Cardiac fibroblast (primary cell): ENCODE measurements at regions not wholly inside any gene's neighbourhood (a gene's known extent, or its start where the extent isn't known, plus 50 kb on each side); places are given as distances from the start of the nearest gene placed in this dataset.

Experiments used
- DNase-seq, 2 donors: peaks; one replicate each; pipeline versions ENCODE4 v3.0.0 to v3.0.0-alpha.2; 2010; ENCODE audit warnings: low read depth in 2 of 2
- H3K4me3 ChIP-seq, 2 donors: replicated peaks in 1 of 2; 1 replicate in 1 of 2; 2 replicates in 1 of 2; pipeline ENCODE4 v1.5.1; 2011; ENCODE audit warnings: low read depth in 2 of 2, low read length in 2 of 2, mild to moderate bottlenecking in 2 of 2, moderate library complexity in 1 of 2
- TF ChIP-seq, protein P1 (sequence below): IDR thresholded peaks from one replicate; pipeline ENCODE4 v1.5.1; 2011; ENCODE audit warnings: low read depth, mild to moderate bottlenecking, low read length, inconsistent platforms

DNA sequence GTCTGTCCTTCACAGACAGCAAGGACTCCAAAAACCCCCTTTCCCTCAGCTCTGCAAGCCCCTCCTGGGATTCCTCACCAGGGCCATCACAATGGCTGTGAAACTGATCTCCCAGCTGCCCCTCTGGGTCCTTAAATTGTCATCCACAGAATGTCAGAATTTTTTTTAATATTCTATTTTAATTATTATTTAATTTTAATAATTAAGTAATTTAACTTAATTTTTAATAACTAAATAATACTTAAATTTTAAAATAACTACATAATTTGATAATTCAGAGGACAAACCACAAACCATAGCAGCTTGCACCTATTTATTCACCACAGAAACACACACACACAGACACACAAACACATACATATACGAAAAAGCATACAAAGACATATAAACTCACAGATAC, 565.8 kb upstream of the COBL start:
- no peak overlapping the region for H3K4me3 ChIP-seq
- TF ChIP-seq, protein P1, sequence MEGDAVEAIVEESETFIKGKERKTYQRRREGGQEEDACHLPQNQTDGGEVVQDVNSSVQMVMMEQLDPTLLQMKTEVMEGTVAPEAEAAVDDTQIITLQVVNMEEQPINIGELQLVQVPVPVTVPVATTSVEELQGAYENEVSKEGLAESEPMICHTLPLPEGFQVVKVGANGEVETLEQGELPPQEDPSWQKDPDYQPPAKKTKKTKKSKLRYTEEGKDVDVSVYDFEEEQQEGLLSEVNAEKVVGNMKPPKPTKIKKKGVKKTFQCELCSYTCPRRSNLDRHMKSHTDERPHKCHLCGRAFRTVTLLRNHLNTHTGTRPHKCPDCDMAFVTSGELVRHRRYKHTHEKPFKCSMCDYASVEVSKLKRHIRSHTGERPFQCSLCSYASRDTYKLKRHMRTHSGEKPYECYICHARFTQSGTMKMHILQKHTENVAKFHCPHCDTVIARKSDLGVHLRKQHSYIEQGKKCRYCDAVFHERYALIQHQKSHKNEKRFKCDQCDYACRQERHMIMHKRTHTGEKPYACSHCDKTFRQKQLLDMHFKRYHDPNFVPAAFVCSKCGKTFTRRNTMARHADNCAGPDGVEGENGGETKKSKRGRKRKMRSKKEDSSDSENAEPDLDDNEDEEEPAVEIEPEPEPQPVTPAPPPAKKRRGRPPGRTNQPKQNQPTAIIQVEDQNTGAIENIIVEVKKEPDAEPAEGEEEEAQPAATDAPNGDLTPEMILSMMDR: no peak
- DNase-seq: no peak

DNA sequence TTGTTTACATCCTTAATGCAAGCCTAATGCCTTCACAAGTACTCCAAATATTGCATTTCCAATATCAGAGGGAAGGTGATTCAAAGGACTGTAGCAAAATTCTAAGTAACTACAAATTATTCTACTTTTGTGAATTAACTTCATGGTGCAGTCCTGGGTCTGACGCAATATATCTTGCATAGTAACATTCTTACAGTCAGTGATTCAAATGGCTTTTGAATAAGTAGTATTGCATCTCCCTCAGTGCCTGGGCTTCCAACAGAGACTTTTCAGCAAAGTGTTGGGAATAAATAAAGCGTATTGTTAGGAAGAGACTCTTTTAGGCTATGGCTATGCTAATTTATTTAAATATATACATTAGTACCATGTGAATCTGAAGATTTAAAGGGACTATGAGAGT, 564.7 kb upstream of the COBL start:
- TF ChIP-seq, protein P1: no peak
- no peak overlapping the region for H3K4me3 ChIP-seq
- no peak for DNase-seq

DNA sequence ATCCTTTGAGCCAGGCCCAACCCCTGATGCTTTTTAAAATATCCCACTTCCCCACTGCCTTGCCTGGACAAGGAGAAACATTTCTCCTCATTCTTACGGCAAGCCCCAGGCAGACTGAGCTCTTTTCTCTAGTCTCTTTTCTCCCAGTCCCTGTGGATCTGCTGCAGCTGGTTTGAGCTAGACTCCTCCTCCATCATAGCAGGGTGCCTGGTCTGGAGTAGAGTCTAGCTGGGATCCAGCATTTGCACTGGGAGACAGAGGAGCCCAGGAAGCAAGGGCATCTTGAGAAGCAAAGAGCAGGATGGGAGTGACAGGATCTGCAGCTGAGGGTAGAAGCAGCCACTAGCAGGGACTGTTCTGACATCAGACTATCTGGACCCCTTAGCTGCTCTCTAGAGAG, 562.3 kb upstream of the COBL start:
- no peak overlapping the region for H3K4me3 ChIP-seq
- TF ChIP-seq, protein P1: no peak
- no peak for DNase-seq

DNA sequence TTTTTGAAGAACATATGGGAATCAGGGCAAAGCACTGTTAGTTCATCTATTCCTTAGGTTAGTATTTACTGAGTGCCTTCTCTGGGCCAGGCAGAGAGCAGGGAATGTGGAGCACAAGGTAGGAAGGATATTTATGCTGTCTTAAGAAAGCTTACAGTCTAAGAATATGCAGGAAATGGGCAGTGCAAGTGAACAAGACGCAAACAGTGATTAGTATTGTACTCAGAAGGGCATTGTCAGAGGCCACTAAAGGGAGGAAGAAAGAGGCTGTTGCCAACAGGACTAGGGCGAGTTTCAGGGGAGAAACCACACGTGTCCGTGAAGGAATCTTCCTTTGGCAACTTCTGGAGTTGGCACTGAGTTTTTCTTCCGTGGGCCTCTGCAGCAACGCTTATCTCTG, 552.8 kb upstream of the COBL start:
- TF ChIP-seq, protein P1: no peak
- DNase-seq: no peak
- no peak overlapping the region for H3K4me3 ChIP-seq

DNA sequence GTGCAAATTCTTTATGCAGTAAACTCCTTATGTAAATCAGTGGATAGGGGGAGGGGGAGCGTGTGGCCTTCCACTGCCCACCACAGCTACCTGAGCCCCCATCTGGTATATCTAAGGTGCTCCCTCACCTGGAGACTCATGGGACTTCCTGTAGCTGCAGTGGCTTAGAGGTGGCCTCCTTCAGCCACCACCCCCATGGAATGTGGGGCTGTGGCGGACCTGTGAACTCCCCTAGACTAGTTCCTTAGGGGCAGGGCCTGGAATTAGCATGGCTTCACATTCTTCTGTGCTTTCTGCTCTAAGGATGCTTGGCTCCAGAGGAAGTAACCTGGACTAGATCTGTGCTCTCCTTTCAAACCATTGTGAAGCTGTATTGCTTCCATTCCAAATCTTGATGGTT, 550.5 kb upstream of the COBL start:
- TF ChIP-seq, protein P1: no peak
- no peak for DNase-seq
- H3K4me3 ChIP-seq: no peak overlapping the region

DNA sequence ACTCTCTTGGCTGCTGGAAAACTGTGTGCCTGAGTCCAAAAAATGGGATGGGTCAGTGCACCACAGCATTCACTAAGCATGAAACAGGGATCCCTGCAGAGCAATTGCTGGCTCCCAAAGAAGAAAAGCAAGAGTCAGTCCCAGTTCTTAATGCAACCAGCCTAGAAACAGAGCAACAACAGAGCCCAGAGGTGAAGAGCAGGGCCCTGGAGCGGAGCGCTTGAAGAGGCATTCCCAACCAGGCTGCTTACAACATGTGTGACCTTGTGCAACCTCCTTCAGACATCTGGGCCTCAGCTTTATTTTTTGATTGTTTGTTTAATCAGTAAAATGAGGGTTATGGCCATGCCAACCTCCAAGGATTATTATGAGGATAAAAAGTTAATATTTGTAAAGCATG, 543.7 kb upstream of the COBL start:
- H3K4me3 ChIP-seq: no peak overlapping the region
- TF ChIP-seq, protein P1: no peak
- DNase-seq: no peak

DNA sequence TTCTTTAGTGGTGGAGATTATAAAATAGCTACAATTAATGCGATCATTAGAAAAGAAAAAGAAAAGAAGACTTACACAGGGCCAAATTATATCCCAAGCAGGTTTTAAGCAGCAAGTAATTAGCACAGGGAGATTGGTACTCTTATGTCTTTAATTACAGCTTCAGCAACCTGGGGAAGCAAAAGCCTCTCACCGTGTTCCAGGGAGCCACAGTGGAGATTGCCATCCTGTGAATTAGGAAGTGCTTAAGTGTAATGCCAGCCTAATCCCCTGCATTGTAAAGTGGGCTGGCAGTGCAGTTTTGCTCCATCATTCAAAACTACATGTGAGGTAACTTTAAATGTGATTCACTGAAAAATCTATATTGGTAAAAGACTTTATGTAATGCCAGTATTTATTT, 533.5 kb upstream of the COBL start:
- TF ChIP-seq, protein P1: no peak
- H3K4me3 ChIP-seq: no peak overlapping the region
- no peak for DNase-seq
